Activated naive CD4-positive, alpha-beta T cell treated with anti-CD3 and anti-CD28 coated beads, Interleukin-2, amount 10 ng/mL, durations not matched to agents 7 days and 5 days (primary cell): ENCODE measurements at regions not wholly inside any gene's neighbourhood (a gene's known extent, or its start where the extent isn't known, plus 50 kb on each side); places are given as distances from the start of the nearest gene placed in this dataset.
"Not testable (repeated sequence)": the region's sequence is repeated elsewhere in the genome, so short reads cannot be mapped to it uniquely, and the experiment has no call there.

Experiments used
- CTCF ChIA-PET: fragments of 350-600 bp; sonication (Branson Sonifier 250); formaldehyde crosslinking; loops from one replicate; lab custom pipeline; 2021; ENCODE audit warnings: antibody characterized with exemption; lab: Charles Lee
- DNase-seq: peaks from one replicate; pipeline ENCODE4 v3.0.0-alpha.2; 2020
- H3K27ac Mint-ChIP-seq: one replicate; pipeline ENCODE4 v1.8.0; 2021; ENCODE audit warnings: mild to moderate bottlenecking, moderate library complexity, mixed read lengths
- H3K27me3 Mint-ChIP-seq: one replicate; pipeline ENCODE4 v1.8.0; 2021; ENCODE audit warnings: mild to moderate bottlenecking, mixed read lengths
- H3K36me3 Mint-ChIP-seq: one replicate; pipeline ENCODE4 v1.8.0; 2021; ENCODE audit warnings: mixed read lengths
- H3K4me1 Mint-ChIP-seq: one replicate; pipeline ENCODE4 v1.8.0; 2021; ENCODE audit warnings: mixed read lengths
- H3K4me3 Mint-ChIP-seq: one replicate; pipeline ENCODE4 v1.8.0; 2021; ENCODE audit warnings: mild to moderate bottlenecking, moderate library complexity, mixed read lengths
- H3K9me3 Mint-ChIP-seq: one replicate; pipeline ENCODE4 v1.8.0; 2021; ENCODE audit warnings: mixed read lengths

DNA sequence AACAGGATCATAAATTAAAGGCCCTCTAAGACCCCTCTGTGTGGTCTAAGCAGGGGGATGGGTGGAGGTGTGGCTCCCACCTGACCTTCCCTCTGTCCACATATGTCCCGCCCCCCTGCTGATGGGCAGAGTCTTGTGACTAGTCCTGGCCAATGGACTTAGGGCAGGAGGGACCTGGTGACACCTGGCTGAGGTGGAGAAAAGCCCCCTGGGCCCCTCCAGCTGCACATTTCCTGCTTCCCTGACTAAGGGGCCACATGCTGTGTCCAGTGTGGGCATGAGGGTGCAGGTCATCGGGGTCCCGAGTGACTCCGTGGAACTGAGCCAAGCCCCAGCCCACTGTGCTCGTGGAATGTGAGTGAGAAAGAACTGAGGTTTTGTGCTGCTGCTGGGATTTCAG is 254.7 kb downstream of the ADGRD1 start:
- peaks cover 10% of the 10 kb centered on the region for H3K27me3 Mint-ChIP-seq
- CTCF ChIA-PET = no interaction called here
- no peaks in the 10 kb centered on the region for H3K36me3 Mint-ChIP-seq
- no peak overlapping the region for H3K27ac Mint-ChIP-seq
- no peak for DNase-seq
- no peak overlapping the region for H3K4me3 Mint-ChIP-seq
- no peaks in the 10 kb centered on the region for H3K9me3 Mint-ChIP-seq
- peaks cover 5% of the 10 kb centered on the region for H3K4me1 Mint-ChIP-seq

DNA sequence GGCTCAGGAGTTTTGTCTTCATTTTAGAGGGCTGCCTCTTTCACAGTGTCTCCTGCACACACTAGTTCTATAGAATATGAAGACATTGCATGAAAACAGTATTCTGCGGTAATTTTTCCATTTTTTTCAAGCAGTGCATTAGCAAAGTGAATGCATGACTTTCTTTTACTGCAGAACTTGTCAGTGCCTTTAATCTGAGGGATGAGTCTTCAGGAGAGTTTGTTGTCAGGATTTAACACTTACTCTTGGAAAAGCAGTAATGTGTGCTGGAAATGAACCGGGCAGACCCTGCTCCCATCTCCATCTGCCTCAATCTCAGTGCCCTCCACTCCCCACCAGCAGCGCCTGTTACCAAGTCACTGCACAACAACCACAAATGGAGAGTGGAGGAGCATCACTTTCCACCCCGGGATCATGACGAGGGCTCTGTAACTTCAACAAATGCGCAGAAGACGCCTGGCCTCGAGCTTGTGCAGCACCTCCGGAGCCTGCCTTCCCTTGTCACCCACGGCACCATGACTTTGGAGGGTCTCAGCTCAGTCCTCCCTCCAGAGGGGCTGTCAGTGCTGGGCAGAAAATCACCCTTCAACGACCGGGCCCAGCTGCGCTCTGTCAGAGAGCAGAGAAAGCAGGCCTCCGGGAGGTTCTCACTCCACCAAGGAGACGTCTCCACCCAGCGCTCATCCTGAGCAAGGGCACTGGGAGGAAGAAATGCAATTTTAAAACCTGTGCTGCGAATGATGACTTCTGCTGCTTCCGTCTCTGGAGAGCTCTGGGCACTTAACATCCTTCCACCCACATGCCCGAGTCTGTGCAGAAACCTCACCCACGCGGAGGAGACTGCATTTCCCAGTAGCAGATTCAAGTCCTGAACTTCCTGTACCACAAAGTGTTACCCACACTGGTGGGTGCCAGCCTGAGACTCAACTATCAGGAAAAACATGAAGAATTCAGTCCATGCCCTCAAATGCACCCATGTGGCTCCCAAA is 255.7 kb downstream of the ADGRD1 start:
- Mint-ChIP-seq H3K9me3 (no peaks in the 10 kb centered on the region), H3K4me1 (peaks cover 5% of the 10 kb centered on the region), H3K27me3 (peaks cover 10% of the 10 kb centered on the region), H3K4me3 (no peak overlapping the region), H3K36me3 (no peaks in the 10 kb centered on the region), H3K27ac (no peak overlapping the region)
- DNase-seq = no peak
- CTCF ChIA-PET = interaction anchor here (2.1 kb wide), 1 partner anchor 104 kb away, joined by 10 read pairs; no protein-coding TSS in a partner anchor

DNA sequence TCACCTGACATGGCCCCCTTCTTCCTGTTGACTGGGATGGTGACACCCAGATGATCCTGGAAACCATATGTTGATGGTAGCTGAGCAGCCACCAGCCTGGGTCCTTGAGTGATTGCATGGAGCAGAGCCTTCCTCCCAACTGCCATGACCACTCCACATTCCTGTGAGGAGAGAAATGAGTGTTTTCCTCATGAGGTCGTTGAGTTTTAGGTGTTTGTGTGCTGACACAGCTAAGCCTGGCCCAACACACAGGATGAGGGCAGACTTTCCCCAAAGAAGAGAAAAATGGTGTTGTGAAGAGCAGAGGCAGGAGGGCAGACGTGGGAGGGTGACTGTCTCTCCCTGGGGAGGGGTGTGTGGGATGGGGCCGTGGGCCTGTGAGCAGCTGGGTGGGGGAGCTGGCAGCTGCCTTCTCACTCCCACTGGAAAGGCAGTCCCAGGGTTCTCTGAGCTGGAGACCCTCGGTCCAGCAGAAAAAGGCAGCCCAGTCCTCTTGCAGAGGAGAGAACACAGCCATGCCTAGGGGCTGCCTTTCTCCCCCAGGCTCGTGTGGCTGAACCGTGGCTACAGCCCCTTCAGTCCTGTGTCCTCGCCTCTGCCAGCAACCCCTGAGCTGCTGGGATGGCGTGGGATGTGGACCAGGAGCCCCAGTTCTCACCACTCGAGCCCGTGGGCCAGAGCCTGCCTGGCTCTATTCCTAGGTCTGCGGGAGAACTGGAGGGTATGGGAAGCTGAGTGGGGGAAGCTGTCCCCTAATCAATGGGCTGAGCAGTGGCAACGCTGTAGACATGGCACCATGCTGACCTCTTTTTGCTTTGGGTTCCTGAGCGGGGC is 257.0 kb downstream of the ADGRD1 start:
- Mint-ChIP-seq H3K27me3 (peaks cover 10% of the 10 kb centered on the region), H3K27ac (no peak overlapping the region), H3K36me3 (no peaks in the 10 kb centered on the region), H3K9me3 (no peaks in the 10 kb centered on the region), H3K4me3 (no peak overlapping the region), H3K4me1 (peaks cover 5% of the 10 kb centered on the region)
- CTCF ChIA-PET = interaction anchor here (2.1 kb wide), 1 partner anchor 106 kb away, joined by 10 read pairs; no protein-coding TSS in a partner anchor
- DNase-seq = no peak

DNA sequence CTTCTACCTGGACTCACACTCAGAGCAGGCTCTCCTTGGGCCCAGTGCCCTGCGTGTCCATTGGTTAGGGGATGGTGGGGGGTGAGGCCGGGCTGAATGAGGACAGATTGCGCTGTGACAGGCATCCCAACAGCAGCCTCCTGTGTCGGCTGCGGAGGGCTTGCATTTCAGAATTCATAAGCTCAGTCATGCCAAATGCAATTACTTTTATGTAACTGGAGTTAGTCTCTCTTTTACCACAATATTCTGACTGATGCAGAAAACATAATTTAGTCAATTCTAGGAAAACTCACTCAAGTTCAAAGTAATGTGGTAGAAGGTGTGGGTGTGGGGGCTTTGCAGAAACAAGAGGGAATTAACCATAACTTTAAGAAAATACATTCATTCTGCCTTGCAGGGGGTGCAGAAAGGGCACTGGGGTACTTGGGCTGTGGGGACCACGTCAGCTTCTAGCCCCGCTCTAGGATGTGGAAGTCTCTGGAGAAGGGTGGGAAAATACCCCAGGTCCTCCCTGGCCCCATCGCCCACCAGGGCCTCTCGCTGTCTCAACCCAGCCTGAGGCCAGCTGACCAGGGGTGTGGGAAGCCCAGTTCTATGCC is 257.7 kb downstream of the ADGRD1 start:
- CTCF ChIA-PET = no interaction called here
- H3K36me3 Mint-ChIP-seq = no peaks in the 10 kb centered on the region
- H3K4me3 Mint-ChIP-seq = no peak overlapping the region
- peaks cover 11% of the 10 kb centered on the region for H3K27me3 Mint-ChIP-seq
- H3K27ac Mint-ChIP-seq = no peak overlapping the region
- H3K9me3 Mint-ChIP-seq = no peaks in the 10 kb centered on the region
- no peak for DNase-seq
- H3K4me1 Mint-ChIP-seq = peaks cover 5% of the 10 kb centered on the region

DNA sequence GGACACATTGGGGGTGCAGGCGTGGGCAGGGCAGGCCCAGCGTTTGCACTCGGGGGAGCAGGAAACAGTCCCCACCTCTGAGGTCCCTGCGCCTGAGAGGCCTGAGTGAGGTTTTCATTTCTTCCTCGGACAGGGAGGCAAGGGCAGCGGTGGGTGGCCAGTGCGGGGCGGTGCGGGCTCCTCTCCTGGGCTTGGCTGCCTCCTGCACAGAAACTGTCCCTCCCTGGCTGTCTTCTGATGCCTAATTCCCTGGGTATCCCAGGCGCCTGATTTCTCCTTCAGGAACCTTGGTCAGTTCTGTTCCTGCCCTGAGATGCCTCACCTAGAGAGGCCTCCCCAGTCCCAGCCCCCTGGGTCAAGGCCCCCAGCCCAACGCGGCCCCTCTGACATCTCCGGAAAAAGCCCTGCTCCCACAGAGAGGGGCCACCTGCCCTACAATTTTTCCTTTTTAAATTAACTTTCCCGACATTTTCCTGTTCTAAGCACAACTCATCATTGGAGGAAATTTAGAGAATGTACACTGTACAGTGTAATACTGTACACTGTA is 260.3 kb downstream of the ADGRD1 start:
- H3K4me1 Mint-ChIP-seq = peaks cover 8% of the 10 kb centered on the region
- H3K36me3 Mint-ChIP-seq = no peaks in the 10 kb centered on the region
- no peak for DNase-seq
- CTCF ChIA-PET = no interaction called here
- no peaks in the 10 kb centered on the region for H3K9me3 Mint-ChIP-seq
- peaks cover 32% of the 10 kb centered on the region for H3K27me3 Mint-ChIP-seq
- H3K4me3 Mint-ChIP-seq = no peak overlapping the region
- H3K27ac Mint-ChIP-seq = no peak overlapping the region

DNA sequence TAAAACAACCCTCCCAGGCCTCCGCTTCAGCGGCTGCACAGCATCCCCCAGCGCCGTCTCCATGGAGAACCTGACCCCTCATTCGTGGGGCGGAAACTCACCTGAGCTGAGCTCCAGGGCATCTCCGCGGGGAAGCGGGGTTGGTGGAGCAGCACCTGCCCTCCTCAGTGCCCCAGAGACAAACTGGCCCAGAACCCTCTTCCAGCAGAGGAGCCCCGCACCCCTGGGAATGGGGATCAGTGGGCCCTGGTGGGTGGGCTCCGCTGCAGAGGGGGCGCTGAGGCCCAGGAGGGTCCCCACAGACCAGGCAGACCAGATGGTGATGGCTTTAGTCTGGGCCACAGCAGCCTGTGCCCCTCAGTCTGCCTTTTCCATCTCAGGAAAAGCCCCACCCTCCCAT is 261.2 kb downstream of the ADGRD1 start:
- DNase-seq, H3K4me1 Mint-ChIP-seq, H3K9me3 Mint-ChIP-seq, H3K27ac Mint-ChIP-seq, H3K36me3 Mint-ChIP-seq, H3K4me3 Mint-ChIP-seq: not testable (repeated sequence)
- peaks cover 28% of the 10 kb centered on the region for H3K27me3 Mint-ChIP-seq
- CTCF ChIA-PET = interaction anchor here (0.6 kb wide), 1 partner anchor 125 kb away, joined by 4 read pairs; no protein-coding TSS in a partner anchor

DNA sequence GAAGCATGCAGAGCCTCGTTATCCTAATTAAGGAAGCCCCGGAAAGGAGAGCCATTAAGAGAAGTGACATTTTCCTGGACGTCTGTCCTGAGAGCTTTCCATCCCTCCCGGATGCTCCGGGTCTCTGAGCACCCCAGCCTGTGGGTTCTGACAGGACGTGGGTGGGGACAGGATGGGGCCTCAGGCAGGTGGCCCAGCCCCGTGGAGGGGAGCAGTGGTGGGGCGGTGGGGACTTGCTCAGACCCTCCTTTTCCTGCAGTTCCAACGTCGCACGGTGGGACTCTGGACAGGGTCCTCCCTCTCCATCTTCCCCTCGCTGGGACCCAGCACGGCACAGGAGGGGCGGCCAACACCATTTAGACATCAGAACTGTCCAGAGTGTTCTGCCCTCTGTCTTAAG is 262.9 kb downstream of the ADGRD1 start:
- H3K4me3 Mint-ChIP-seq, CTCF ChIA-PET, DNase-seq, H3K9me3 Mint-ChIP-seq, H3K36me3 Mint-ChIP-seq, H3K27ac Mint-ChIP-seq, H3K4me1 Mint-ChIP-seq: not testable (repeated sequence)
- H3K27me3 Mint-ChIP-seq = peaks cover 33% of the 10 kb centered on the region

DNA sequence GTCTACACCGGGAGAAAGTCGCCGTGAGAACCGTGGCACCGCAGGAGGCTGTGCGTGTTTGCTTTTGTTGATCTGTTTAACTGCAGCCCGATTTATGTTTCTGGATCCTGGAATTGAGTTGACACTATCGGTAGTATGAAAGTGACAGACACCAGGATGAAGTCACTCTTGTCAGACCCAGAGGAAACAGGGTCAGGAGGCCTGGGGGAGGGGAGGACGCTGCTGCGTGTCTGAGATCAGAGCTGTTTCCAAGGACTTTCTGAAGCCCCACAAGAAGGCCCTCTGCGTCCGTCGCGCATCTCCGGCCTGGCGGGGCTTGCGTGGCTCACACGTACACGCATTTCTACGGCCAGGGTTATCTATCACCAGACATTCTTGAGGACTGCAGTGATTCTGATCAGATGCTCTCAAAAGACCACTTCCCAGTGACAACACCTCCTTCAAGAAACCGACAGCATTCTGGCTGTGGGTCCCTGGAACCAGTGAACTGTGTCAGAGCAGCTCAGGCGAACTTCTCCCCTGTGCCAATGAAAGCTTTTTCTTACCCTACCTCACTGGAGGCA is 263.4 kb downstream of the ADGRD1 start:
- Mint-ChIP-seq H3K36me3 (no peaks in the 10 kb centered on the region), H3K4me1 (peaks cover 4% of the 10 kb centered on the region), H3K27ac (no peak overlapping the region), H3K9me3 (no peaks in the 10 kb centered on the region), H3K27me3 (peaks cover 37% of the 10 kb centered on the region), H3K4me3 (no peak overlapping the region)
- CTCF ChIA-PET = no interaction called here
- no peak for DNase-seq

DNA sequence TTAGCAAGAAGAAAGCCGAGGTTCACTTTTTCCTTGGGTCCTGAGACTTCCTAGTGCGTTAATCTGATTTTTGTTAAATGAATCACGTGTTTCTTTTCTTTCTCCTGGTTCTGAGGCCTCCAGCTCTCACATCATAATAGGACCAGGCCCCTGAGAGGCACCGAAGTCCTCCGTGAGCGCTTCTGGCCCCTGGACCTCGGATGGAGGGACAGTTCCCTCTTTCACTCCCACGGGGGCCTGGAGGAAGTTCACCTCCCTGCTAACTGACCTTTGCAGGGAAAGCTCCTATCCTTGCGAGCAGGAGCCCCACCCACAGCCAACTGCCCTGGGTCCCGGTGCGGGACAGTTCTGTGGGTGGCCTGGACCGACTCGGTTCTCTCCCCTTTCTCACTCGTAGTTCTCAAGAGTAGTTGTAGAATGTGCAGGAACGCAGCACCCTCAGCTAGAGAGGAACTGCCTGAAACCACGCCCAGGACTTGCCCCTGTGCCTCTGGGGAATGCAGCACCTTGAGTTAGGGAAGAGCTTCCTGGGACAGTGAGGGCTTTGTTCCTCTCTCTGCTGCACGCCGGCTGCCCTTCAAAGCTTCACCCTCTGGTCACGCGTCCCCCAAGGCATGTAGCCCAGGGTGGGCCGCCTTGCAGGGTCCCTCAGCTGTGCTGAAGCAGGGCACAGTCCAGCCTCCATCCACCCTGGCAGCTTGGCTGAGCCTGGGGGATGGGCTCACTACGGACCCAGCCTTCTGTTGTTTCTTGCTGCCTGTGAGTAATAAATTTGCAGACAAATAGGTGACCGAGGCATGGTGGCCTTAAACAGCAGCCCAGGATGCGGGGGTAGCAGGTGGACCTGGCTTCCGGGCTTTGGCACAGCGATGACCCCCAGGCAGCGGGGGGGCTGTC is 264.6 kb downstream of the ADGRD1 start:
- H3K4me3 Mint-ChIP-seq = no peak overlapping the region
- H3K27ac Mint-ChIP-seq = no peak overlapping the region
- CTCF ChIA-PET = interaction anchor here (0.7 kb wide), 1 partner anchor 392 kb away, joined by 3 read pairs; no protein-coding TSS in a partner anchor
- H3K27me3 Mint-ChIP-seq = peaks cover 39% of the 10 kb centered on the region
- H3K4me1 Mint-ChIP-seq = peaks cover 9% of the 10 kb centered on the region
- no peak for DNase-seq
- H3K9me3 Mint-ChIP-seq = no peaks in the 10 kb centered on the region
- H3K36me3 Mint-ChIP-seq = no peaks in the 10 kb centered on the region

DNA sequence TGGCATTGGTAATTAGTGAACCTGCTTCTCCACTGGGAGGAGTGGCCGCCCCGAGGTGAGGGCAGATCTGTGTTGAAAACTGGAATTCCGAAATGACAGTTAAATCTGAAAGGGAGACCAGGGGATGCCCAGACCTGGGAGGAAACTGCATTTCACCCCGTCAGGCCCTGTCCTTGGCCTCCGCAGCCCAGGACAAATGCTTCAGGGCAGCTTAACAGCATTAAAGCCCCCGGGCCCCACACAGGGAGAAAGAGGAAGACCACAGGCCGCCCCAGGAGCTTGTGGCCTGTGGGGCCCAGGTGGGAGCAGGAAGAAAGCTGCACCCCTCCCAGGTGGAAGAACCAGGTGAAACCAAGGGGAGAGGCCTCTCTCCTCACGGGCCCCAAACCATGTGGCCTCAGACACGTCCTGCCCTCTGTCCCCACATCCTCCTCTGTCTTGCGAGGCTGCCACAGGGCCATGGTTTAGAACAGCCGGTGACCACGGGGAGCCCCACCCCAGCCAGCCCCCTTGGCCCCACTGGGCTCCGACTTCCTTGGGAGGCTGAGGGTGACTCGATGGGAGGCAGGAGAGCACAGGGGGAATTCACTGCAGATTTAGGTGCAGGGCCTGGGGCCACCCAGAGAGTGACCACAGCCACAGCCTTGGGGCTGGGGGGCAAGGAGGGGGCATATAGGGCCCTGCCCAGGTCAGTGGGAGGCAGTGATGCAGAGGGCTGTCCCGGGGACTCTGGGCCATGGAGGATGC is 265.4 kb downstream of the ADGRD1 start:
- no peak overlapping the region for H3K27ac Mint-ChIP-seq
- no peak overlapping the region for H3K4me3 Mint-ChIP-seq
- H3K36me3 Mint-ChIP-seq = no peaks in the 10 kb centered on the region
- H3K9me3 Mint-ChIP-seq = no peaks in the 10 kb centered on the region
- no peak for DNase-seq
- CTCF ChIA-PET = interaction anchor here (0.7 kb wide), 1 partner anchor 392 kb away, joined by 3 read pairs; no protein-coding TSS in a partner anchor
- peaks cover 9% of the 10 kb centered on the region for H3K4me1 Mint-ChIP-seq
- H3K27me3 Mint-ChIP-seq = peaks cover 39% of the 10 kb centered on the region

DNA sequence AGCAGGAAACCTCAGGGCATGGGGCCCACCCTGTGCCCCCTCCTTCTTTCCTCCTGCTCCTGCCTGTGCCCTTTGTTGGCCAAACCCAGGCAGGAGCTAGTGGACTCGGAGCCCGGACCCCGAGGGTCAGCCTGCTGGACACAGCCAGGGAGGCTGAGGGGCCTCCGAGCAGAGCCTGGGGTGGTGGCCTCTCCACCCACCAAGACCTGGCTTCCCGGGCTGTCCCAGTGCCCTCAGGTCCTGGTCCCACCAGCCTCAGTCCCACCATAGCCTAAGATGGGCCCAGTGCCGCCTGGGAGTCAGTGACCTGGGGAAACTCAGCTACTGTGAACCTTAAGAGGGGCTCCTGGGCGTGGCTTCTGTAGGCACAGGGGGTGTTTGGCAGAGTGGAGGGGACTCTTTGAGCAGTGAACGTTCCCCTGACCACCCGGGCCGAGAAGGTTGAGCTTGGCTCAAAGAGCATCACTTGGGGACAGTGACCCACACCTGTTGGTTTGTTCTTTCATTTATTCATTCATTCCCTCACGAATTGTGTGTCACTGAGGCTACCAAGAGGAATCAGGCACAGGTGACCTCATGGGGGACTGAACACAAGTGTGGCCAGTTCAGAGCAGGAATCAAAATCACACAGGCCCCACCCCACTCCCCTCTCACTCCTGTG is 266.1 kb downstream of the ADGRD1 start:
- Mint-ChIP-seq H3K27me3 (peaks cover 39% of the 10 kb centered on the region), H3K36me3 (no peaks in the 10 kb centered on the region), H3K27ac (no peak overlapping the region), H3K4me3 (no peak overlapping the region), H3K4me1 (peaks cover 9% of the 10 kb centered on the region), H3K9me3 (no peaks in the 10 kb centered on the region)
- no peak for DNase-seq
- CTCF ChIA-PET = no interaction called here

DNA sequence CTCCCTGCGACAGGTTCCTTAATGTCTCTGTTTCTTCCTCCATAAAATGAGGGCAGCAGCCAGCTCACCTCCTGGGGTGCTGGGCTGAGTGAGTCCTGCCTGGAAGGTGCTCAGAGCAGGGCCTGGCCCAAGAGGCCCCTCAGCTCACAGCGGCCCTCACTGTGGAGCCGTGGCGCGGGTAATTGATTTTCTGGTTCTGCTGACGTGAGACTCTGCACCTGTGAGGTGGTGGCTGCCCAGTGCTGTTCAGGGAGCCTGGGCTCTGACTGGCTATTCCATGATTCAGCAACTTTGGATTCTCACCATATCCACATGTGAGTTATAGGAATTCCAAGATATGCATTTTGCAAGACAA is 266.6 kb downstream of the ADGRD1 start:
- H3K9me3 Mint-ChIP-seq = no peaks in the 10 kb centered on the region
- H3K36me3 Mint-ChIP-seq = no peaks in the 10 kb centered on the region
- no peak overlapping the region for H3K27ac Mint-ChIP-seq
- peaks cover 39% of the 10 kb centered on the region for H3K27me3 Mint-ChIP-seq
- H3K4me3 Mint-ChIP-seq = no peak overlapping the region
- CTCF ChIA-PET = no interaction called here
- DNase-seq = no peak
- peaks cover 9% of the 10 kb centered on the region for H3K4me1 Mint-ChIP-seq
